ENCODE measurements at regions not wholly inside any gene's neighbourhood (a gene's known extent, or its start where the extent isn't known, plus 50 kb on each side); places are given as distances from the start of the nearest gene placed in this dataset.

- Histone ChIP-seq H3K4me3 (ENCODE audit: insufficient read depth, low read length, poor library complexity, severe bottlenecking) (no peak overlapping the region), H3K9me2 (replicated peaks; ENCODE audit: insufficient read depth, low read length) (no peaks in the 10 kb centered on the region), H3K4me2 (ENCODE audit: low read depth, low read length, poor library complexity, severe bottlenecking) (no peak overlapping the region), H2AFZ (ENCODE audit: low read depth, low read length, severe bottlenecking) (peak overlapping the region; percentile 71), H3K9me3 (ENCODE audit: insufficient read depth, low read length) (no peaks in the 10 kb centered on the region), H3K27ac (ENCODE audit: low read depth, low read length) (no peak overlapping the region), H3K9ac (ENCODE audit: low read length) (no peak overlapping the region), H3K27me3 (ENCODE audit: low read length) (no peaks in the 10 kb centered on the region), H4K20me1 (ENCODE audit: low read depth, low read length) (no peaks in the 10 kb centered on the region), H3K79me2 (ENCODE audit: insufficient read depth, low read length) (no peaks in the 10 kb centered on the region), H3K36me3 (ENCODE audit: low read length) (no peaks in the 10 kb centered on the region), H3F3A (ENCODE audit: insufficient read depth) (peaks cover 7% of the 10 kb centered on the region; the same call in 1 of the 2 replicates)
- TF ChIP-seq CTCF (IDR thresholded peaks at IDR 0.05; ENCODE audit: insufficient read depth, low read length, poor library complexity, severe bottlenecking) (no peak), EZH2phosphoT487 (conservative IDR thresholded peaks at IDR 0.05; ENCODE audit: low read length) (no peak)
Observed at GRCh38 chr6:140372064-140372463, 997.6 kb upstream of the CITED2 start.

GRCh38 chr6:140370976-140371870, 996.8 kb upstream of the CITED2 start:
- H2AFZ ChIP-seq (ENCODE audit: low read depth, low read length, severe bottlenecking) = peak overlapping the region; percentile 71
- no peak overlapping the region for H3K4me2 ChIP-seq (ENCODE audit: low read depth, low read length, poor library complexity, severe bottlenecking)
- no peaks in the 10 kb centered on the region for H3K9me2 ChIP-seq (replicated peaks; ENCODE audit: insufficient read depth, low read length)
- no peak overlapping the region for H3K27ac ChIP-seq (ENCODE audit: low read depth, low read length)
- H4K20me1 ChIP-seq (ENCODE audit: low read depth, low read length) = no peaks in the 10 kb centered on the region
- no peaks in the 10 kb centered on the region for H3K36me3 ChIP-seq (ENCODE audit: low read length)
- H3K9me3 ChIP-seq (ENCODE audit: insufficient read depth, low read length) = no peaks in the 10 kb centered on the region
- TF ChIP-seq EZH2phosphoT487 (conservative IDR thresholded peaks at IDR 0.05; ENCODE audit: low read length) (no peak), CTCF (IDR thresholded peaks at IDR 0.05; ENCODE audit: insufficient read depth, low read length, poor library complexity, severe bottlenecking) (no peak)
- no peak overlapping the region for H3K9ac ChIP-seq (ENCODE audit: low read length)
- H3K79me2 ChIP-seq (ENCODE audit: insufficient read depth, low read length) = no peaks in the 10 kb centered on the region
- peaks cover 7% of the 10 kb centered on the region; the same call in 1 of the 2 replicates for H3F3A ChIP-seq (ENCODE audit: insufficient read depth)
- no peak overlapping the region for H3K4me3 ChIP-seq (ENCODE audit: insufficient read depth, low read length, poor library complexity, severe bottlenecking)
- no peaks in the 10 kb centered on the region for H3K27me3 ChIP-seq (ENCODE audit: low read length)

GRCh38 chr6:140370441-140370840, 996.0 kb upstream of the CITED2 start:
- no peaks in the 10 kb centered on the region for H3K27me3 ChIP-seq (ENCODE audit: low read length)
- H3K9me3 ChIP-seq (ENCODE audit: insufficient read depth, low read length) = no peaks in the 10 kb centered on the region
- H3F3A ChIP-seq (ENCODE audit: insufficient read depth) = peaks cover 7% of the 10 kb centered on the region; the same call in 1 of the 2 replicates
- TF ChIP-seq EZH2phosphoT487 (conservative IDR thresholded peaks at IDR 0.05; ENCODE audit: low read length) = no peak
- TF ChIP-seq CTCF (IDR thresholded peaks at IDR 0.05; ENCODE audit: insufficient read depth, low read length, poor library complexity, severe bottlenecking) = no peak
- H3K4me2 ChIP-seq (ENCODE audit: low read depth, low read length, poor library complexity, severe bottlenecking) = no peak overlapping the region
- H3K36me3 ChIP-seq (ENCODE audit: low read length) = no peaks in the 10 kb centered on the region
- H3K9ac ChIP-seq (ENCODE audit: low read length) = no peak overlapping the region
- no peaks in the 10 kb centered on the region for H3K79me2 ChIP-seq (ENCODE audit: insufficient read depth, low read length)
- no peak overlapping the region for H3K27ac ChIP-seq (ENCODE audit: low read depth, low read length)
- no peak overlapping the region for H3K4me3 ChIP-seq (ENCODE audit: insufficient read depth, low read length, poor library complexity, severe bottlenecking)
- no peaks in the 10 kb centered on the region for H3K9me2 ChIP-seq (replicated peaks; ENCODE audit: insufficient read depth, low read length)
- no peaks in the 10 kb centered on the region for H4K20me1 ChIP-seq (ENCODE audit: low read depth, low read length)
- no peak overlapping the region for H2AFZ ChIP-seq (ENCODE audit: low read depth, low read length, severe bottlenecking)
